Activated B cell treated with CpG ODN at 0.5 μM for 24 hours (primary cell): ENCODE measurements at regions not wholly inside any gene's neighbourhood (a gene's known extent, or its start where the extent isn't known, plus 50 kb on each side); places are given as distances from the start of the nearest gene placed in this dataset.

ENCODE experiments used
- ATAC-seq: fragments of 200-7000 bp; cut with Tn5 transposase; one replicate; pipeline ENCODE4 v1.10.0; 2021; ENCODE audit warnings: low read depth, mild to moderate bottlenecking, moderate library complexity
- CTCF ChIA-PET: fragments of 350-600 bp; sonication (Branson Sonifier 250); formaldehyde crosslinking; loops from one replicate; lab custom pipeline; 2021; ENCODE audit warnings: antibody characterized with exemption; lab: Charles Lee
- POLR2A ChIA-PET: fragments of 350-600 bp; sonication (Branson Sonifier 250); formaldehyde crosslinking; loops from one replicate; lab custom pipeline; 2021; ENCODE audit warnings: antibody characterized with exemption; lab: Charles Lee
- DNase-seq: peaks from one replicate; pipeline ENCODE4 v3.0.0; 2022
- H3K27ac Mint-ChIP-seq: one replicate; pipeline ENCODE4 v1.8.0; 2020; ENCODE audit warnings: mixed read lengths
- H3K27me3 Mint-ChIP-seq: one replicate; pipeline ENCODE4 v1.8.0; 2021; ENCODE audit warnings: mixed read lengths
- H3K36me3 Mint-ChIP-seq: one replicate; pipeline ENCODE4 v1.8.0; 2021; ENCODE audit warnings: low read depth, mixed read lengths
- H3K4me1 Mint-ChIP-seq: one replicate; pipeline ENCODE4 v1.8.0; 2021; ENCODE audit warnings: mixed read lengths
- H3K4me3 Mint-ChIP-seq: one replicate; pipeline ENCODE4 v1.8.0; 2020; ENCODE audit warnings: mild to moderate bottlenecking, mixed read lengths
- H3K9me3 Mint-ChIP-seq: one replicate; pipeline ENCODE4 v1.8.0; 2020; ENCODE audit warnings: mixed read lengths
- intact Hi-C: fragments of 100-400 bp; cut with micrococcal nuclease; formaldehyde crosslinking; loops from one replicate; pipeline ENCODE4 v1.15.1; 2024
- TF ChIP-seq, protein P1 (sequence below): fragments of 200-600 bp; IDR thresholded peaks from one replicate; pipeline ENCODE4 v1.8.0; 2022; ENCODE audit warnings: antibody characterized with exemption, mild to moderate bottlenecking

DNA sequence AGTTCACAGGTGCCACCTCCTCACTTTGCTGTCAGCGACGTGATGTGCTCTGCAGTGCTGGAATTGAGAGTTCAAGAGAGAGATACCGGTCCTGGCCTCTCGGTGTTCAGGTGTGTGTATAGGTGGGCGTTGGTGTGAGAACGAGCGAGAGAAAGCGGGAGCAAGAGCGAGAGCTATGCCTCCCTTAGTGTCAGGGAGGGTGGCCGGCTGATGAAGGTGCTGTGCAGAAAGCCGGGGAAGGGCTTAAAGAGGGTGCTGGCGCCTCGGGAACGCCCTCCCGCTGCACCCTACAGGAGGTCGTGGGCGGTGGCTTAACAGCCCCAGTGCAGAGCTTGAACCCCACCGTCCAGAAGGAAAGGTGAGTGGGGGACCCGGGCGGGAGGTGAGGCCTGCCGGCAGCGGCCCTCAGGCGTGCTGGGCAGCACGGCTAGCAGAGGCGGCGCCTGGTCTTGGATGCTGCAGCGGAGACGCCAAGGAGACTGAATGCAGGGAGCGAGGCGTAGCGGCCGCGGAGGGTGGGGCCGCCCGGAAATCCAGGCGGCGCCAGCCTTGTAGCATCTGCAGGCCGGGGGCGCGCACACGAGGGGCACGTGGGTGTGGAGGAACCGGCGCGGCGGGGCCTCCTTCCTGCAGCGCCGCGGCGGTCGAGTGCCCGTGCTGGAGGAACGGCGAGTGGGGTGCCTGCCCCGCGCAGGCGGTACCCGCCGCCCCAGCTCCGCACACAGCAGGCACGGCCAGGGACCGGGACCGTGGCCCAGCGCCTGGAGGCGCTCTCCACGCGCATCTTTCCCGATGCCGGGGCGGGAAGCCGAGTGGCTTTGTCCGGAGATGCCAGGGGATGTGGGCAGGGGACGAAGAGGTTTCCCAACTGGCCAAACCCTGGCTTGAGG is 246.8 kb upstream of the TOPAZ1 start:
- peaks cover 12% of the 10 kb centered on the region for H3K9me3 Mint-ChIP-seq
- ChIA-PET POLR2A (interaction anchor here (0.9 to 1.1 kb wide), 2 partner anchors 51 to 87 kb away, joined by 3 to 4 read pairs; no protein-coding TSS in a partner anchor), CTCF (interaction anchor here (1.2 to 3.3 kb wide), 4 partner anchors 48 to 140 kb away, joined by 3 to 20 read pairs (median 3); no protein-coding TSS in a partner anchor)
- H3K4me1 Mint-ChIP-seq, result peaks cover 46% of the 10 kb centered on the region
- H3K36me3 Mint-ChIP-seq, result no peaks in the 10 kb centered on the region
- H3K27me3 Mint-ChIP-seq, result peaks cover 68% of the 10 kb centered on the region
- intact Hi-C loops, result loop anchor here (5.0 kb wide), 1 partner anchor 373 kb away; the partner anchor contains the start of gene ANO10
- peak; percentile 38 for ATAC-seq
- peak; percentile 42 for DNase-seq
- peak overlapping the region; percentile 89 for H3K4me3 Mint-ChIP-seq
- H3K27ac Mint-ChIP-seq, result no peak overlapping the region
- TF ChIP-seq, protein P1, sequence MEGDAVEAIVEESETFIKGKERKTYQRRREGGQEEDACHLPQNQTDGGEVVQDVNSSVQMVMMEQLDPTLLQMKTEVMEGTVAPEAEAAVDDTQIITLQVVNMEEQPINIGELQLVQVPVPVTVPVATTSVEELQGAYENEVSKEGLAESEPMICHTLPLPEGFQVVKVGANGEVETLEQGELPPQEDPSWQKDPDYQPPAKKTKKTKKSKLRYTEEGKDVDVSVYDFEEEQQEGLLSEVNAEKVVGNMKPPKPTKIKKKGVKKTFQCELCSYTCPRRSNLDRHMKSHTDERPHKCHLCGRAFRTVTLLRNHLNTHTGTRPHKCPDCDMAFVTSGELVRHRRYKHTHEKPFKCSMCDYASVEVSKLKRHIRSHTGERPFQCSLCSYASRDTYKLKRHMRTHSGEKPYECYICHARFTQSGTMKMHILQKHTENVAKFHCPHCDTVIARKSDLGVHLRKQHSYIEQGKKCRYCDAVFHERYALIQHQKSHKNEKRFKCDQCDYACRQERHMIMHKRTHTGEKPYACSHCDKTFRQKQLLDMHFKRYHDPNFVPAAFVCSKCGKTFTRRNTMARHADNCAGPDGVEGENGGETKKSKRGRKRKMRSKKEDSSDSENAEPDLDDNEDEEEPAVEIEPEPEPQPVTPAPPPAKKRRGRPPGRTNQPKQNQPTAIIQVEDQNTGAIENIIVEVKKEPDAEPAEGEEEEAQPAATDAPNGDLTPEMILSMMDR, result no peak

DNA sequence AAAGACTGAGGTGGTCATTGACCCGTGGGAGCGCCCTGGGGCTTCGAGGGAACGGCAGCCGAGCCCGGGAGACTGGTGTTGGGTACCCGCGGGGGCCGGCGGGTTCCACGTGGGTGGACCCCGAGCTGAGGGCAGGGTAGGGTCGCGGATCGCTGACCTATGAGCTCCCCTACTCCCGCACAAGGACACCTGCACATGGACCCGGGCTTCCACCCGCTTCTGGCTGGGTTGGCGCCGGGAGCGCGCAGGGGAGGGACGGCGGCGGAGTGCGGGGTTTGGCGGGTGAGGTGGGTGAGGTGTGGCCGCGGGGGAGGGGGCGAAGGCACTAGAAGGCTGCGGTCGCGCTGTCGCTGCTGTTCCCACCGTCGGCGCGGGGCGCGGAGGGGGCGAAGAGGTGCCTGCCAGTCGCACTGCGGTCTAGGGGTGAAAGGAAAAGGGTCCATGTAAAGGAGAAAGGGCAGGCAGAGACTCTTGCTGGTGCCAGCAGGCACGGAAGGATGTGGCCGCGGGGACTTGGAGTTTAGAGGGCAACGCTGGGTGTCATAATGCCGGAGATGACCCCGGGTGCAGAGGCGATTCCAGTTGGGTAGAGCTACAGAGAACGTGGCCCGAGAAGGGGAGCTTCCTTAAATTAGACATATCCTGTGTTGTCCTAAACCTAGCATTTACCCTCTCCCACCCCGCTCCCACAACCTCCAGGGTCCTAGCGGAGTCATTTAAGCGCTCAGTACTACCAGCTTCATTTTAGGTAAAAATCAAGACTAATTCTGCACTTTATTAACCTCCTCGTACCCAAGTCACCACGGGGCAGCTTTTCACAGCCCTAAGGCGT is 245.9 kb upstream of the TOPAZ1 start:
- Mint-ChIP-seq H3K9me3 (peaks cover 9% of the 10 kb centered on the region), H3K4me1 (peaks cover 46% of the 10 kb centered on the region), H3K36me3 (no peaks in the 10 kb centered on the region), H3K27me3 (peaks cover 68% of the 10 kb centered on the region), H3K4me3 (peak overlapping the region; percentile 89), H3K27ac (no peak overlapping the region)
- peak; percentile 36 for DNase-seq
- TF ChIP-seq, protein P1, result no peak
- intact Hi-C loops, result loop anchor here (1.0 to 5.0 kb wide), 8 partner anchors 27 to 373 kb away; partner anchors contain the start of genes ABHD5 and ANO10
- ChIA-PET CTCF (interaction anchor here (0.6 to 3.3 kb wide), 11 partner anchors 41 to 203 kb away, joined by 3 to 20 read pairs (median 3); no protein-coding TSS in a partner anchor), POLR2A (interaction anchor here (1.1 to 1.6 kb wide), 4 partner anchors 50 to 305 kb away, joined by 3 to 6 read pairs (median 4); partner anchors contain the start of gene ABHD5)
- no peak for ATAC-seq

DNA sequence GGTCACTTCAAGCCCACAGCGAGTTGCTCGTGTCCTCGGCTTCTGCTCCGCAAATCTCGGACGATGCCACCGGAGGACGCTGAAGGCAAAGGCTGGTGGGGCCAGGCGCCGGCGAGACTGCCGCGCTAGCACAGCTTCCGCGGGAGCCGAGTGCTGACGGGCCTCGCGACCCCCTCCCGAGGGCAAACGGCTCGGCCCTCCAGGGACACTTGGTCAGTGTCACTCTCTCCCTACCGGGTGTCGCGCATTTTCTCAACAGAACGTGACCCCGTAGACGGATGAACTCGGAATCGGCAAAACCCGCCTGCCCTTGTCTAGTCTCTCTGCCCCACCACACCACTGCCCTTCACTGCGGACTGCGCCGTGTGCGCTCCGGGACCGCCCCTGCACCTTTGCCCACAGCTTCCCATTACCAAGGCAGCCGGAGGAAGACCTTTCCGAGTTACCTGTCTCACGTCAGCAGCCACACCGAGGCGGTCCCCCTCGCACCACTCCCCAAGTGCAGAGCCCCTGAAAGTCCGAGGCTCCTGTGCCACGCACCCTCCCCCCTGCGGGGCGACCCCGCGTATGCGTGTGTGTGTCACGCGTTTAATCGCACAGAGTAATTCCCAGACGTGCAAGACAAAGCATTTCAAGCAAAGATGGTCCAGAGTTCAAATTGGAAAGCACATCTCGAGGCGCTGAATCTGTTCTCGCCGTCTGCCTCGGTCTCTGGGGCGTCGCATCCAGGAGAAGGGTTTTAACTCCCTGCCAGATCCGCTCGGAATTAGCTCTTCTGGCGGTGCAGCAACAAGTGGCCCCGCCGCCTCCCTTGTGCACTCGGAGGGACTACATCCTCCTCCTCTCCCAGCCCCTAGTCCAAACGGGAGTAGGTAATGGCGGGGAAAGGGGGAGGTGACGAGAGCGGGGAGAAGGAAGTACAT is 245.0 kb upstream of the TOPAZ1 start:
- Mint-ChIP-seq H3K27ac (peak overlapping the region; percentile 46), H3K9me3 (peaks cover 1% of the 10 kb centered on the region), H3K27me3 (peaks cover 65% of the 10 kb centered on the region), H3K36me3 (no peaks in the 10 kb centered on the region), H3K4me3 (peak overlapping the region; percentile 89), H3K4me1 (peaks cover 46% of the 10 kb centered on the region)
- TF ChIP-seq, protein P1, result no peak
- ATAC-seq (peak; percentile 19), DNase-seq (peak; percentile 42)
- ChIA-PET POLR2A (interaction anchor here (1.1 to 1.6 kb wide), 3 partner anchors 62 to 306 kb away, joined by 3 to 6 read pairs (median 5); partner anchors contain the start of gene ABHD5), CTCF (interaction anchor here (0.6 to 3.3 kb wide), 10 partner anchors 40 to 202 kb away, joined by 3 to 20 read pairs (median 3); no protein-coding TSS in a partner anchor)
- intact Hi-C loops, result loop anchor here (1.0 to 5.0 kb wide), 10 partner anchors 26 to 374 kb away; partner anchors contain the start of genes ABHD5 and ANO10

DNA sequence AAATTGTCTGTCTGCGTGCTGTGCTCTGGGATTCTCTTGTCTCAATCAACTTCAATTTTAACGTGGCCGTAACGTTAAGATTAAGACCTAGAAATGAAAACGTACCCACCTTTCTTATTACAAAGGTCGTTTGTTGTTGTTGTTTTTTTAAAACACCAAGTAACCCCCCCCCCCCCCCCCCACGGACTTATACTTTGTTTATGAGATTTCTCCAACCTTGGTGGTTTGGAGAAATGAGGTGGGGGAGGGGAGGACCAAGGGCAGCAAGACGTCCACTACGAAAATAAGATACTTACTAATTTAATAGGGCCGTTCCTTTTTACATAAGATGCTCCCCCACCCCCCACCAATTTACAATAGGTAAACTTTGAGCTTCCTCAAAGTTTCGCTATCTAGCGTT is 244.4 kb upstream of the TOPAZ1 start:
- intact Hi-C loops, result loop anchor here (1.0 to 5.0 kb wide), 6 partner anchors 25 to 375 kb away; partner anchors contain the start of genes ABHD5 and ANO10
- peak overlapping the region; percentile 59 for H3K27ac Mint-ChIP-seq
- ChIA-PET POLR2A (interaction anchor here (0.6 to 1.6 kb wide), 3 partner anchors 48 to 90 kb away, joined by 4 to 5 read pairs (median 4); no protein-coding TSS in a partner anchor), CTCF (interaction anchor here (1.3 to 3.3 kb wide), 3 partner anchors 80 to 201 kb away, joined by 3 to 20 read pairs (median 8); no protein-coding TSS in a partner anchor)
- peaks cover 46% of the 10 kb centered on the region for H3K4me1 Mint-ChIP-seq
- DNase-seq (no peak), ATAC-seq (no peak)
- no peaks in the 10 kb centered on the region for H3K9me3 Mint-ChIP-seq
- TF ChIP-seq, protein P1, result no peak
- peaks cover 60% of the 10 kb centered on the region for H3K27me3 Mint-ChIP-seq
- H3K4me3 Mint-ChIP-seq, result peak overlapping the region; percentile 89
- no peaks in the 10 kb centered on the region for H3K36me3 Mint-ChIP-seq
